ENCODE measurements at regions not wholly inside any gene's neighbourhood (a gene's known extent, or its start where the extent isn't known, plus 50 kb on each side); places are given as distances from the start of the nearest gene placed in this dataset.

GRCh38 chr13:47087241-47087640 lies 190.4 kb upstream of the HTR2A start:
- H3K4me3 ChIP-seq (ENCODE audit: low read length), result no peak overlapping the region
- H3K27me3 ChIP-seq (replicated peaks; ENCODE audit: control insufficient read depth, insufficient read depth, low read length), result no peaks in the 10 kb centered on the region
- no peaks in the 10 kb centered on the region for H3K36me3 ChIP-seq (ENCODE audit: control insufficient read depth, insufficient read depth, low read length, severe bottlenecking)
- H3K9me3 ChIP-seq (ENCODE audit: control insufficient read depth, low read length), result no peaks in the 10 kb centered on the region
- peak overlapping the region; percentile 25 for H3K9ac ChIP-seq (ENCODE audit: low read length)
- no peak for DNase-seq (ENCODE audit: low read depth)
- peaks cover 48% of the 10 kb centered on the region for H3K4me1 ChIP-seq (ENCODE audit: control insufficient read depth, insufficient read depth, low read length)

- H3K27me3 ChIP-seq (replicated peaks; ENCODE audit: control insufficient read depth, insufficient read depth, low read length), result no peaks in the 10 kb centered on the region
- H3K9me3 ChIP-seq (ENCODE audit: control insufficient read depth, low read length), result no peaks in the 10 kb centered on the region
- H3K4me1 ChIP-seq (ENCODE audit: control insufficient read depth, insufficient read depth, low read length), result peaks cover 42% of the 10 kb centered on the region
- no peaks in the 10 kb centered on the region for H3K36me3 ChIP-seq (ENCODE audit: control insufficient read depth, insufficient read depth, low read length, severe bottlenecking)
- no peak overlapping the region for H3K4me3 ChIP-seq (ENCODE audit: low read length)
- H3K9ac ChIP-seq (ENCODE audit: low read length), result no peak overlapping the region
- peak; percentile 38 for DNase-seq (ENCODE audit: low read depth)
Measured at GRCh38 chr13:47085346-47085745, 188.5 kb upstream of the HTR2A start.

- Histone ChIP-seq H3K9me3 (ENCODE audit: control insufficient read depth, low read length) (no peaks in the 10 kb centered on the region), H3K4me1 (ENCODE audit: control insufficient read depth, insufficient read depth, low read length) (peaks cover 23% of the 10 kb centered on the region), H3K36me3 (ENCODE audit: control insufficient read depth, insufficient read depth, low read length, severe bottlenecking) (no peaks in the 10 kb centered on the region), H3K27me3 (replicated peaks; ENCODE audit: control insufficient read depth, insufficient read depth, low read length) (no peaks in the 10 kb centered on the region), H3K4me3 (ENCODE audit: low read length) (no peak overlapping the region), H3K9ac (ENCODE audit: low read length) (no peak overlapping the region)
- DNase-seq (ENCODE audit: low read depth), result no peak
Measured at GRCh38 chr13:47081850-47082249, 185.0 kb upstream of the HTR2A start.

- Histone ChIP-seq H3K9me3 (ENCODE audit: control insufficient read depth, low read length) (no peaks in the 10 kb centered on the region), H3K9ac (ENCODE audit: low read length) (no peak overlapping the region), H3K36me3 (ENCODE audit: control insufficient read depth, insufficient read depth, low read length, severe bottlenecking) (no peaks in the 10 kb centered on the region), H3K27me3 (replicated peaks; ENCODE audit: control insufficient read depth, insufficient read depth, low read length) (no peaks in the 10 kb centered on the region), H3K4me1 (ENCODE audit: control insufficient read depth, insufficient read depth, low read length) (peaks cover 18% of the 10 kb centered on the region), H3K4me3 (ENCODE audit: low read length) (no peak overlapping the region)
- DNase-seq (ENCODE audit: low read depth), result no peak
Measured at GRCh38 chr13:47081246-47081645, 184.4 kb upstream of the HTR2A start.

GRCh38 chr13:47080621-47081020 lies 183.8 kb upstream of the HTR2A start:
- Histone ChIP-seq H3K27me3 (replicated peaks; ENCODE audit: control insufficient read depth, insufficient read depth, low read length) (no peaks in the 10 kb centered on the region), H3K36me3 (ENCODE audit: control insufficient read depth, insufficient read depth, low read length, severe bottlenecking) (no peaks in the 10 kb centered on the region), H3K9me3 (ENCODE audit: control insufficient read depth, low read length) (no peaks in the 10 kb centered on the region)

GRCh38 chr13:47076500-47076899 lies 179.6 kb upstream of the HTR2A start:
- Histone ChIP-seq H3K4me1 (ENCODE audit: control insufficient read depth, insufficient read depth, low read length) (no peaks in the 10 kb centered on the region), H3K27me3 (replicated peaks; ENCODE audit: control insufficient read depth, insufficient read depth, low read length) (no peaks in the 10 kb centered on the region), H3K9ac (ENCODE audit: low read length) (no peak overlapping the region), H3K36me3 (ENCODE audit: control insufficient read depth, insufficient read depth, low read length, severe bottlenecking) (no peaks in the 10 kb centered on the region), H3K4me3 (ENCODE audit: low read length) (no peak overlapping the region), H3K9me3 (ENCODE audit: control insufficient read depth, low read length) (peaks cover 15% of the 10 kb centered on the region)
- DNase-seq (ENCODE audit: low read depth), result no peak

More at GRCh38 chr13:47080621-47081020, 183.8 kb upstream of the HTR2A start:
- peaks cover 15% of the 10 kb centered on the region for H3K4me1 ChIP-seq (ENCODE audit: control insufficient read depth, insufficient read depth, low read length)
- H3K4me3 ChIP-seq (ENCODE audit: low read length), result no peak overlapping the region
- no peak for DNase-seq (ENCODE audit: low read depth)
- no peak overlapping the region for H3K9ac ChIP-seq (ENCODE audit: low read length)

GRCh38 chr13:47069133-47069532 lies 172.3 kb upstream of the HTR2A start:
- H3K9ac ChIP-seq (ENCODE audit: low read length), result no peak overlapping the region
- H3K4me1 ChIP-seq (ENCODE audit: control insufficient read depth, insufficient read depth, low read length), result peaks cover 17% of the 10 kb centered on the region
- H3K27me3 ChIP-seq (replicated peaks; ENCODE audit: control insufficient read depth, insufficient read depth, low read length), result no peaks in the 10 kb centered on the region
- H3K36me3 ChIP-seq (ENCODE audit: control insufficient read depth, insufficient read depth, low read length, severe bottlenecking), result no peaks in the 10 kb centered on the region
- H3K4me3 ChIP-seq (ENCODE audit: low read length), result no peak overlapping the region
- no peak for DNase-seq (ENCODE audit: low read depth)
- H3K9me3 ChIP-seq (ENCODE audit: control insufficient read depth, low read length), result peaks cover 2% of the 10 kb centered on the region

- Histone ChIP-seq H3K36me3 (ENCODE audit: control insufficient read depth, insufficient read depth, low read length, severe bottlenecking) (no peaks in the 10 kb centered on the region), H3K27me3 (replicated peaks; ENCODE audit: control insufficient read depth, insufficient read depth, low read length) (no peaks in the 10 kb centered on the region), H3K9ac (ENCODE audit: low read length) (no peak overlapping the region), H3K4me1 (ENCODE audit: control insufficient read depth, insufficient read depth, low read length) (peaks cover 17% of the 10 kb centered on the region), H3K4me3 (ENCODE audit: low read length) (no peak overlapping the region), H3K9me3 (ENCODE audit: control insufficient read depth, low read length) (peaks cover 6% of the 10 kb centered on the region)
- no peak for DNase-seq (ENCODE audit: low read depth)
Measured at GRCh38 chr13:47067306-47067705, 170.5 kb upstream of the HTR2A start.

- no peaks in the 10 kb centered on the region for H3K36me3 ChIP-seq (ENCODE audit: control insufficient read depth, insufficient read depth, low read length, severe bottlenecking)
- H3K4me3 ChIP-seq (ENCODE audit: low read length), result peak overlapping the region; percentile 23
- H3K27me3 ChIP-seq (replicated peaks; ENCODE audit: control insufficient read depth, insufficient read depth, low read length), result no peaks in the 10 kb centered on the region
- no peak for DNase-seq (ENCODE audit: low read depth)
- peak overlapping the region; percentile 39 for H3K9ac ChIP-seq (ENCODE audit: low read length)
- peaks cover 11% of the 10 kb centered on the region for H3K9me3 ChIP-seq (ENCODE audit: control insufficient read depth, low read length)
- peaks cover 17% of the 10 kb centered on the region for H3K4me1 ChIP-seq (ENCODE audit: control insufficient read depth, insufficient read depth, low read length)
Measured at GRCh38 chr13:47066226-47066625, 169.4 kb upstream of the HTR2A start.

GRCh38 chr13:47064381-47064780 lies 167.5 kb upstream of the HTR2A start:
- Histone ChIP-seq H3K9me3 (ENCODE audit: control insufficient read depth, low read length) (peaks cover 23% of the 10 kb centered on the region), H3K36me3 (ENCODE audit: control insufficient read depth, insufficient read depth, low read length, severe bottlenecking) (no peaks in the 10 kb centered on the region), H3K4me1 (ENCODE audit: control insufficient read depth, insufficient read depth, low read length) (peaks cover 17% of the 10 kb centered on the region), H3K9ac (ENCODE audit: low read length) (no peak overlapping the region), H3K27me3 (replicated peaks; ENCODE audit: control insufficient read depth, insufficient read depth, low read length) (no peaks in the 10 kb centered on the region), H3K4me3 (ENCODE audit: low read length) (no peak overlapping the region)
- no peak for DNase-seq (ENCODE audit: low read depth)

GRCh38 chr13:47049276-47049989 lies 152.6 kb upstream of the HTR2A start:
- Histone ChIP-seq H3K4me1 (ENCODE audit: control insufficient read depth, insufficient read depth, low read length) (peaks cover 10% of the 10 kb centered on the region), H3K9me3 (ENCODE audit: control insufficient read depth, low read length) (no peaks in the 10 kb centered on the region), H3K36me3 (ENCODE audit: control insufficient read depth, insufficient read depth, low read length, severe bottlenecking) (no peaks in the 10 kb centered on the region), H3K27me3 (replicated peaks; ENCODE audit: control insufficient read depth, insufficient read depth, low read length) (no peaks in the 10 kb centered on the region), H3K4me3 (ENCODE audit: low read length) (no peak overlapping the region), H3K9ac (ENCODE audit: low read length) (no peak overlapping the region)
- no peak for DNase-seq (ENCODE audit: low read depth)

- DNase-seq (ENCODE audit: low read depth), result no peak
- no peak overlapping the region for H3K9ac ChIP-seq (ENCODE audit: low read length)
- peaks cover 11% of the 10 kb centered on the region for H3K4me1 ChIP-seq (ENCODE audit: control insufficient read depth, insufficient read depth, low read length)
- no peaks in the 10 kb centered on the region for H3K9me3 ChIP-seq (ENCODE audit: control insufficient read depth, low read length)
- H3K36me3 ChIP-seq (ENCODE audit: control insufficient read depth, insufficient read depth, low read length, severe bottlenecking), result no peaks in the 10 kb centered on the region
- H3K27me3 ChIP-seq (replicated peaks; ENCODE audit: control insufficient read depth, insufficient read depth, low read length), result no peaks in the 10 kb centered on the region
- no peak overlapping the region for H3K4me3 ChIP-seq (ENCODE audit: low read length)
Measured at GRCh38 chr13:47046706-47047105, 149.9 kb upstream of the HTR2A start.
